Loucy (cell line): ENCODE measurements at regions not wholly inside any gene's neighbourhood (a gene's known extent, or its start where the extent isn't known, plus 50 kb on each side); places are given as distances from the start of the nearest gene placed in this dataset.

Source experiments
- H2AFZ ChIP-seq: fragments of 200-600 bp; sonication (generic); 2 replicates; pipeline ENCODE4 v1.6.0; 2016; ENCODE audit warnings: antibody characterized with exemption, mild to moderate bottlenecking, low read length, moderate library complexity
- H3F3A ChIP-seq: fragments of 200-600 bp; 2 replicates; pipeline ENCODE4 v1.6.0; 2016; ENCODE audit warnings: antibody characterized with exemption, low read depth, mild to moderate bottlenecking
- H3K27me3 ChIP-seq: fragments of 200-600 bp; sonication (generic); 2 replicates; pipeline ENCODE4 v1.6.1; 2014; ENCODE audit warnings: low read length, mild to moderate bottlenecking; ENCODE audit not compliant: insufficient read depth, poor library complexity, severe bottlenecking
- H3K36me3 ChIP-seq: fragments of 200-600 bp; sonication (generic); 2 replicates; pipeline ENCODE4 v1.6.1; 2016; ENCODE audit warnings: low read length; ENCODE audit not compliant: insufficient read depth
- H3K4me1 ChIP-seq: fragments of 200-600 bp; sonication (generic); 2 replicates; pipeline ENCODE4 v1.5.1; 2014; ENCODE audit warnings: low read length, mild to moderate bottlenecking; ENCODE audit not compliant: insufficient read depth, poor library complexity, severe bottlenecking
- H3K4me2 ChIP-seq: fragments of 200-600 bp; sonication (generic); 2 replicates; pipeline ENCODE4 v1.6.0; 2014; ENCODE audit warnings: antibody characterized with exemption, low read length, low read depth, mild to moderate bottlenecking; ENCODE audit not compliant: poor library complexity, severe bottlenecking
- H3K4me3 ChIP-seq: fragments of 200-600 bp; sonication (generic); 2 replicates; pipeline ENCODE4 v1.5.1; 2014; ENCODE audit warnings: low read length, mild to moderate bottlenecking, mixed read lengths; ENCODE audit not compliant: poor library complexity, severe bottlenecking
- H3K79me2 ChIP-seq: fragments of 200-600 bp; sonication (generic); 2 replicates; pipeline ENCODE4 v1.6.1; 2014; ENCODE audit warnings: low read length; ENCODE audit not compliant: insufficient read depth
- H3K9ac ChIP-seq: fragments of 200-600 bp; sonication (generic); 2 replicates; pipeline ENCODE4 v1.6.0; 2014; ENCODE audit warnings: mild to moderate bottlenecking, low read depth, low read length, moderate library complexity; ENCODE audit not compliant: poor library complexity, severe bottlenecking
- H3K9me2 ChIP-seq: fragments of 200-600 bp; sonication (generic); replicated peaks from 2 replicates; pipeline ENCODE4 v1.6.1; 2016; ENCODE audit warnings: low read depth, low read length, mixed read lengths
- H3K9me3 ChIP-seq: fragments of 200-600 bp; sonication (generic); 2 replicates; pipeline ENCODE4 v1.6.1; 2014; ENCODE audit warnings: mild to moderate bottlenecking, antibody characterized with exemption, low read length, low read depth; ENCODE audit not compliant: insufficient read depth
- H4K20me1 ChIP-seq: fragments of 200-600 bp; sonication (generic); 2 replicates; pipeline ENCODE4 v1.6.0; 2014; ENCODE audit warnings: antibody characterized with exemption, low read length, mild to moderate bottlenecking; ENCODE audit not compliant: insufficient read depth, poor library complexity, severe bottlenecking
- EZH2phosphoT487 ChIP-seq: fragments of 200-600 bp; IDR thresholded peaks from 2 replicates; pipeline ENCODE4 v1.6.1; 2018; ENCODE audit warnings: antibody characterized with exemption, mild to moderate bottlenecking, moderate library complexity, borderline replicate concordance
- TF ChIP-seq, protein P1 (sequence below): fragments of 200-600 bp; sonication (generic); conservative IDR thresholded peaks from 2 replicates; pipeline ENCODE4 v1.5.1; 2014; ENCODE audit warnings: mild to moderate bottlenecking, antibody characterized with exemption, low read length

- no peak overlapping the region for H3K9ac ChIP-seq
- no peaks in the 10 kb centered on the region for H3F3A ChIP-seq
- no peak overlapping the region for H3K4me2 ChIP-seq
- H4K20me1 ChIP-seq: no peaks in the 10 kb centered on the region
- no peak for TF ChIP-seq EZH2phosphoT487
- TF ChIP-seq, protein P1, sequence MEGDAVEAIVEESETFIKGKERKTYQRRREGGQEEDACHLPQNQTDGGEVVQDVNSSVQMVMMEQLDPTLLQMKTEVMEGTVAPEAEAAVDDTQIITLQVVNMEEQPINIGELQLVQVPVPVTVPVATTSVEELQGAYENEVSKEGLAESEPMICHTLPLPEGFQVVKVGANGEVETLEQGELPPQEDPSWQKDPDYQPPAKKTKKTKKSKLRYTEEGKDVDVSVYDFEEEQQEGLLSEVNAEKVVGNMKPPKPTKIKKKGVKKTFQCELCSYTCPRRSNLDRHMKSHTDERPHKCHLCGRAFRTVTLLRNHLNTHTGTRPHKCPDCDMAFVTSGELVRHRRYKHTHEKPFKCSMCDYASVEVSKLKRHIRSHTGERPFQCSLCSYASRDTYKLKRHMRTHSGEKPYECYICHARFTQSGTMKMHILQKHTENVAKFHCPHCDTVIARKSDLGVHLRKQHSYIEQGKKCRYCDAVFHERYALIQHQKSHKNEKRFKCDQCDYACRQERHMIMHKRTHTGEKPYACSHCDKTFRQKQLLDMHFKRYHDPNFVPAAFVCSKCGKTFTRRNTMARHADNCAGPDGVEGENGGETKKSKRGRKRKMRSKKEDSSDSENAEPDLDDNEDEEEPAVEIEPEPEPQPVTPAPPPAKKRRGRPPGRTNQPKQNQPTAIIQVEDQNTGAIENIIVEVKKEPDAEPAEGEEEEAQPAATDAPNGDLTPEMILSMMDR: no peak
- no peaks in the 10 kb centered on the region for H3K9me3 ChIP-seq
- H2AFZ ChIP-seq: no peak overlapping the region
- peaks cover 81% of the 10 kb centered on the region for H3K4me1 ChIP-seq
- H3K36me3 ChIP-seq: no peaks in the 10 kb centered on the region
- no peaks in the 10 kb centered on the region for H3K27me3 ChIP-seq
- H3K9me2 ChIP-seq: no peaks in the 10 kb centered on the region
- H3K4me3 ChIP-seq: no peak overlapping the region
- no peaks in the 10 kb centered on the region for H3K79me2 ChIP-seq
Observed at GRCh38 chr13:26954976-26955375, 194.4 kb upstream of the GPR12 start.

GRCh38 chr13:26953291-26953690, 192.7 kb upstream of the GPR12 start:
- no peaks in the 10 kb centered on the region for H3K79me2 ChIP-seq
- H3K4me1 ChIP-seq: peaks cover 74% of the 10 kb centered on the region
- H3K27me3 ChIP-seq: no peaks in the 10 kb centered on the region

GRCh38 chr13:26952551-26953143, 192.1 kb upstream of the GPR12 start:
- peak overlapping the region; percentile 16 for H3K4me3 ChIP-seq
- no peaks in the 10 kb centered on the region for H3K79me2 ChIP-seq
- H3K36me3 ChIP-seq: no peaks in the 10 kb centered on the region
- peak overlapping the region; percentile 33 for H3K4me2 ChIP-seq
- no peaks in the 10 kb centered on the region for H3F3A ChIP-seq
- H3K27me3 ChIP-seq: no peaks in the 10 kb centered on the region
- peak overlapping the region; percentile 41; the same call in 1 of the 2 replicates for H2AFZ ChIP-seq
- peak overlapping the region; percentile 55 for H3K9ac ChIP-seq
- H3K9me2 ChIP-seq: no peaks in the 10 kb centered on the region
- peaks cover 76% of the 10 kb centered on the region for H3K4me1 ChIP-seq
- H4K20me1 ChIP-seq: no peaks in the 10 kb centered on the region
- TF ChIP-seq, protein P1: no peak
- no peak for TF ChIP-seq EZH2phosphoT487
- no peaks in the 10 kb centered on the region for H3K9me3 ChIP-seq

More at GRCh38 chr13:26953291-26953690, 192.7 kb upstream of the GPR12 start:
- Histone ChIP-seq H2AFZ (no peak overlapping the region), H3K9me3 (no peaks in the 10 kb centered on the region), H3K9me2 (no peaks in the 10 kb centered on the region), H4K20me1 (no peaks in the 10 kb centered on the region), H3K4me2 (peak overlapping the region; percentile 33), H3K4me3 (peak overlapping the region; percentile 16), H3K36me3 (no peaks in the 10 kb centered on the region), H3K9ac (peak overlapping the region; percentile 45), H3F3A (no peaks in the 10 kb centered on the region)
- TF ChIP-seq EZH2phosphoT487: no peak
- TF ChIP-seq, protein P1: no peak
